OCI-M1 (cell line): ENCODE measurements at regions not wholly inside any gene's neighbourhood (a gene's known extent, or its start where the extent isn't known, plus 50 kb on each side); places are given as distances from the start of the nearest gene placed in this dataset.

Experiments
- DNase-seq: peaks from one replicate; lab custom pipeline; 2025; lab: John Stamatoyannopoulos, UW

- DNase-seq: no peak
Measured at GRCh38 chr20:58017231-58017969, 211.1 kb downstream of the ANKRD60 start.

GRCh38 chr20:58016779-58017178 lies 211.7 kb downstream of the ANKRD60 start:
- no peak for DNase-seq

GRCh38 chr20:58014628-58015315 lies 213.7 kb downstream of the ANKRD60 start:
- no peak for DNase-seq

DNA sequence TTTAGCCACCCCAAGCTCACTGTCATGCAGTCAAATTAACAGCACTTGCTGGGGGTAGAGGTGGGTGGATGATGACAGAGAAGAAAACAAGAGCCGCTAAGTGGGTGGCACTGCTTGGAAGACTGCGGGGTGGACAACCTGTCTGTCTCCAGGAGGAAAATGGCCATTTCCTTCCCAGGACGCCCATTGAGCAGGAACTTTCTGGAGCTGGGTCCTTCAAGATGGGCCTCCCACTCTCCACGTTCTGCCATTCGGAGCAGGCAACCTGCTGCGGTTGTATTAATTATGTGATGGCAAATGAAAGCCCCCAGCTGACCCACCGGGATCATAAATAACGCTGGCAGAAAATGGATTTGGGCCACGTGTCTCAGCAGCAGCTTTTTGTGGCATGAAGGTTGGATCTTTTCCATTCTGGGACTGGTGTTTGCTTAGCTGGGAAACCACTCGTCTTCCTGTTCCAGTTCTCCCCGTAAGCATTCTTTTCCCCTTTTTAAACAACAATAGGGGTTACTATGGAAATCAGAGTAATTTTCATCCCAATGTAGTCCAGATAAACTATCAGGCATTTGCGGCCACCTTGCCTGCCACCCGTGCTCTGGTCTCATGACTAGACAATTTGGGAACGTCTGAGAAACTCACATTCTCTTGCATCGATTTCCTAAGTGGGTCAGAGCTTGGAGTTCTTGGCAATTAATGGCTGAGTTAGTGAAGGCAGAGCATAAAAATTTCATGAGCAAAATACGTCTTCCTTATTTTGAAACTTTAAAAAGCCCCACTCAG lies 215.5 kb downstream of the ANKRD60 start:
- DNase-seq: no peak

DNA sequence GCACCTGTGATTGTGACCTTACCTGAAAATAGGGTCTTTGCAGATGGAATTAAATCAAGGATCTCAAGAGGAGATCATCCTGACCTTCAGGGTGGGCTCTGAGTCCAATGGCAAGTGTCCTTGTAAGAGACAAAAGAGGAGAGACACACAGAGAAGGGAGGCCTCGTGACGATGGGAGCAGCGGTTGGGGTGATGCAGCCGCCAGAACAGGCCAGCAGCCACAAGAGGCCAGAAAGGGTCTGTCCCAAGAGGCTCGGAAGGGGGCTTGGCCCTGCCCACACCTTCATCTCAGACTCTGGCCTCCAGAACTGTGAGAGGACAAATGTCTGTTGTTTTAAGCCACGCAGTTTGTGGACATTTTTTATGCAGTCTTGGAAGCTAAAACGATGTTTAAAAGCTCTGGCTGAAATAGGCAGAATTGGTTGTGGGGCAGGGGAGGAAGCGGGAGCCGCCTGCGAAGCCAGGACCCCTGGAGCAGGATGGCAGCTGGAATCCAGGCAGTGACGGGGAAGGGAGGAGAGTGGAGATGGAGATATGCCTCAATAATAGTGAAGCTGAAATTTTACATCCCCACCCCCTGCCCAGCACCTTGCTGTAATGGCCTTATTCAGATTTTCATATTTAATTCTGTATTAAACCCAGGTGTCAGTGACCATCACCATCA lies 216.4 kb downstream of the ANKRD60 start:
- no peak for DNase-seq

DNA sequence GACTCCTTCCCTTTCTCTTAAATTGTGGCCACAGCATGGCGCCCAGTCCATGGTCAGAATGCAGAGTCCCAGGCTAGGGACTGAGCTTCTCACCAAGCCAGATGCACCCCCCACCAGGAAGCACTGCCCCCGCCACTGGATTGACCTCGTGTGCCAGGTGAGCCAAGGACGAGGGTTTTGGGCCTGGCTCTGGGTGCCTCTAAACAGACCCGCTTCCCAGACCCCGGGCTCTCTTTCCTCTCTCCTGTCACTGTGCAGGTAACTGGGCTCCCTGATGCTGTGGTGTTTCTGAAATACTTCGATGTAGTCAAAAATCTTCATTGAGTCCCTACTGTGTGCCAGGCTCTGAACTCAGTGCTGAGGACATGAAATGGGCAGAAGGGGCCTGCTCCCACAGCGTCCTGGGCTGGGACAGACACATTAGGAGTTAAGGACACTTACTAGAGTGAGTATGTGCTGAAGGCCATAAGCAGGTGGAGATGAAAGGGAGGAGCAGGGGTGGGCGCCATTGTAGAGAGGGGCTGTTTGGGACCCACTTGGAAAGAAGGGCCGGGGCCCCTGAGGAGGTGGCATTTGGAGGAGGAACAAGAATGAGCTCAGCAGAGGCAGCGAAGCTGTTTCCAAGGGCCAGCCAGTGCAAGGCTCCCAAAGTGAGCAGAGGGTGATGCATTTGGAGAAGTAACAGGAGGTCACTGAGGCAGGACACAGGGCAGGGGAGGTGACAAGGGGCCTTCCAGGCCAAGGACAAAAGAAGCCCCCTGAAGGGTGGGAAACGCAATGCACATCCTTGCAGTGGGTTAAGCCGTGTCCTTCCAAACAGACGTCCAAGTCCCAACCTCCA lies 217.1 kb downstream of the ANKRD60 start:
- DNase-seq: no peak

GRCh38 chr20:58010666-58011065 lies 217.8 kb downstream of the ANKRD60 start:
- no peak for DNase-seq

GRCh38 chr20:58010186-58010585 lies 218.3 kb downstream of the ANKRD60 start:
- no peak for DNase-seq

GRCh38 chr20:58008866-58009265 lies 219.6 kb downstream of the ANKRD60 start:
- no peak for DNase-seq

- DNase-seq: no peak
Measured at GRCh38 chr20:58008413-58008812, 220.0 kb downstream of the ANKRD60 start.

DNA sequence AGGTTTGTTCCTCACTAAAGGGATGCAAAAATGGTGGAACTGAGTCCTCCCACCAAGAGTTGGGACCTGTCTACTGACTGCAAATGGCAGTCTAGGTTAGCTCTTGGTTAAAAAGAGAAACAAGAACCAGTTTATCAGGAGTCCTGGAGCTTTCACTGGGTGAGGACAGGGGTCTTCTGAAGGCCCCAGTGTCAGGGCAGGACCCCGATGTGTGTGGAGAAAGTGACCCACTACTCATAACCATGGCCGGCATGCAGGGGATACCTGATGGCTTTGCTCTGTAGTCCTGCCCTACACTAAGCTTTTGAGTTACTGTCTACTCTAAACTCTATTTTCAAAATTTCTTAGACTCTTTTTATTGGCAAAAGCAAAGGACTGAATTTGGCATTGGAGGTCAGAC lies 220.5 kb downstream of the ANKRD60 start:
- DNase-seq: no peak

GRCh38 chr20:58006346-58007316 lies 221.8 kb downstream of the ANKRD60 start:
- DNase-seq: no peak

DNA sequence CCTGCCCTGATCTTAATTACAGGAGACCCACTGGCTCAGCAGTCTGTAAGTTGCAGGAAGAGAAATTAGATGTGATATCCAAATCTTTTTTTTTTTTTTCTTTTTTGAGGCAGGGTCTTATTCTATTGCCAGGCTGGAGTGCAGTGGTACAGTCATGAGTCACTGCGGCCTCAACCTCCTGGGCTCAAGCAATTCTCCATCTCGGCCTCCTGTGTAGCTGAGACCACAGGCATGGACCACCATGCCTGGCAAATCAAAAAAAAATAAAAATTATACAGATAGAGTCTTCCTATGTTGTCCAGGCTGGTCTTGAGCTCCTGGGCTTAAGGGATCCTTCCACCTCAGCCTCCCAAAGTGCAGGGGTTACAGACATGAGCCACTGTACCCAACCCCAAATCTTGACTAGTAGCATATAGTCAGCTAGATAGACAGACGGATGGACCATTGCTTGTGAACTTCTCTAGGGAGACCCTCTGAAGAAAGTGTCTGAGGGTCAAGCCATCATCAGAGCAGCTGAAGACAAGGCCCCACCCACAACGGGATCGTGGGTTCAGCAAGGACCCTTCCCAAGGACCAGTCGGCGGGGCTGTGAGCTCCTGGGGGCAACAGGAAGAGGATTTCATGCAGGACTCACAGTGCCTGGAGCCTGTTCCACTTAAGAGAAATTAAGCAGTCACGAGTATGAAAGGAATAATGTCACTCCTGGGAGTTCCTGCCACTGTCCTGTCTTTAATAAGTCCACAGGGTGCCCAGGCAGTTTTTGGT lies 222.7 kb downstream of the ANKRD60 start:
- no peak for DNase-seq

- no peak for DNase-seq
Measured at GRCh38 chr20:58004900-58005299, 223.6 kb downstream of the ANKRD60 start.

DNA sequence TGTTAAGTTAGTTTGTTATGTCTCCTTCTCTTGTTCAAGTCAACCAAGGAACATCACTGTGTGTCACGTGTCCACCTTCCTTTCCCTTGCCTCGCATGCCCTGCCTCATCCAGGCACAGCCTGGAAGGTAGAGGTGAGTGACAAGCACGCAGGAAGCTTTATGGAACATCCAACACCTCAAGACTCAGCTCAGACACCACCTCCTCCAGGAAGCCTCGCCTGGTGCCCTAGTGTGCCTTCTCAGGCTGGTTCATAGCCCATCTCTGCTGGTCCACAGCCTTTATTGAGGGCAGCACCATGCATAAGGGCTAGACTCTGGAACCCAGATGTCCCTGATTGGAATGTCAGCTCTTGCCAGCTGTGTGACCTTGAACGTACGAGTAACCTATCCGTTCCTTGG lies 224.3 kb downstream of the ANKRD60 start:
- DNase-seq: no peak

GRCh38 chr20:58003525-58003924 lies 224.9 kb downstream of the ANKRD60 start:
- DNase-seq: no peak

DNA sequence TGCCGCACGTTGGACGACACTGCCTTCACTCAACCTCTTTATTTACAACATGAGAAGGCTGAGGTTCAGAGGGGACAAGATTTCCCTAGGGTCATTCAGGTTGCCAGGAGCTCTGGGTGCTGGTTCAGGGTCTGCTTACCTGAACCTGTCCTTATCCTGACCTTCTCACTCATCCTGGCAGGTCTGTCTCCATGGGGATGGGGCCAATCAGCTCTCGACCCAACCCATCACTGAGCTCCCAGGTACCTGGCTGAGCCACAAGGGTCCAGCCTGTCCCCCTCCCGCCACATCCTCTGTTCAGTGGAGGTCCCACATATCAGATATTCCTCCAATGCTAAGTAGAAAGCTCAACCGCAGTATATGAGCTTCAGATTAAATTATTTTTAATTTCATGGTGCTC lies 225.6 kb downstream of the ANKRD60 start:
- no peak for DNase-seq

DNA sequence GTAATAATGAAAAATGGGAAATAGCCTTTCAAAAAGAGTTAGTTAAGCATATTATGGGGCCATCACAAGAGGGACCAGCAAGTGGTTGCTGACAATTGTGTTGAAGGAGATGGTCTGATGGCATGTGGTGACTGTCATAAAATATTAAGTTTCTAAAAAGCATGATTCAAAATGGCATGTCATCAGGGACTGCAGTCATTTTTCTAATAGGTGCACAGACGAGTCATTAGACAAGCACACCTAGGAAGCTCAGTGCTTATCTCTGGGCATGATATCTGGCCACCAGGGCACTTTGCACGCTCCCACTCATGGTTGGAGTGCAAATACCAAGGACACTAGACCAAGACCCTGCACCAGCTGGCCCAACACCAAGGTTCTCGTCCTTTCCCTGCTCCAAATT lies 226.5 kb downstream of the ANKRD60 start:
- DNase-seq: no peak

DNA sequence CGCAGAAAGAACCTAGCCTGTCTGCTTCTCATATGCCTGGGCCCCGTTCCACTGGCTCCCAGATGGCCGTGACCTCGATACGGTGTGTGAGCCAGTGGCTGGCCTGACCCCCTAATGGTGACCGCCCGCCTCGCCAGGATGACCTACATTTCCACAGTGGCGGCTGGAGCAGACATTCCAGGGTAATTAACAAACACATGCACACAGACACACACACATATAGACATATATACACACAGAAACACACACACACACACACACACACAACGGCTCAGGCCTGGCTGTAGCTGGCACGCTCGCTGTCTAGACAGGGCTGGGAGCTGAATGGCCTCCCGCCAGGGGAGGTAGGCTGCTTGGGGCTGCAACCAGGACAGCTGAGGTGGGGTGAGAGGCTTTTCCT lies 227.1 kb downstream of the ANKRD60 start:
- no peak for DNase-seq

DNA sequence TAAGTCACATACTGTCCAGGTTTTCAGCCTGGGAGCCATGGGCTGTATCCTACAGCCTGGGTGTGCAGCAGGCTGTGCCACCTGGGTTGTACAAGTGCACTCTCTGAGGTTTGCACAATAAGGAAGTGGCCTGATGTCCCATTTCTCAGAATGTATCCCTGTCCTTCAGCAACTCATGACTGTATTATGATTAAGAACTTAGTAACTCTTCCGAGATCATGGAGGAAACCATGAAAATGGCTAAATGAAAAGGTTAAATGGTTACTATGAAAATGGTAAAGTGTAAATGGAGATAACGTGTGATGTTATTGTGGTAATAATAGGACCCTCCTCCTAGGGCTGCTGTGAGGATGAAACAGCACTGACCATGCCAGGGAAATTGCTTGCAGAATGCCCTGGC lies 227.6 kb downstream of the ANKRD60 start:
- DNase-seq: no peak
